C4-2B (cell line): ENCODE measurements at regions not wholly inside any gene's neighbourhood (a gene's known extent, or its start where the extent isn't known, plus 50 kb on each side); places are given as distances from the start of the nearest gene placed in this dataset.

Experiments used
- ZFX ChIP-seq: fragments of 450-650 bp; IDR thresholded peaks from 2 replicates; pipeline ENCODE4 v1.6.1; 2017
- TF ChIP-seq, protein P1 (sequence below): fragments of 450-650 bp; conservative IDR thresholded peaks from 2 replicates; pipeline ENCODE4 v1.5.1; 2017; ENCODE audit warnings: mild to moderate bottlenecking

DNA sequence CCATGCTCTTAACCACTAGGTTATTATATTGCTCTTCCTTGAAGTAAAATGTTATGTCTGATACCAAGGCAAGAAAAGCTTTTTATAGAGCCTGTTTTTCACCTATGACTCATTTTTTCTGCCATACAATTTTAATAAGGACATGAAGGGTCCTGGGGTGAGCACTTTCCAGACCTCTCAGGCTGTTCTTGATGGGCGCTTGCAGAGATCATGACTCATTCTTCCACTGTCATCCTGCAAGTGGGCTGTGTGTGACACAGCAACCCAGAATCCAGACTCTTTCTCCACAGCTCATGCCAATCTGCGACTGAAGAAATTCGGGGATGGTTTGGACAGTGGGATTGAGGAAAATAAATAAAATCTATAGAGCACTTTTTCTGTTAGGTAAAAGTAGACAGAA lies 506.7 kb upstream of the NBEA start:
- TF ChIP-seq, protein P1, sequence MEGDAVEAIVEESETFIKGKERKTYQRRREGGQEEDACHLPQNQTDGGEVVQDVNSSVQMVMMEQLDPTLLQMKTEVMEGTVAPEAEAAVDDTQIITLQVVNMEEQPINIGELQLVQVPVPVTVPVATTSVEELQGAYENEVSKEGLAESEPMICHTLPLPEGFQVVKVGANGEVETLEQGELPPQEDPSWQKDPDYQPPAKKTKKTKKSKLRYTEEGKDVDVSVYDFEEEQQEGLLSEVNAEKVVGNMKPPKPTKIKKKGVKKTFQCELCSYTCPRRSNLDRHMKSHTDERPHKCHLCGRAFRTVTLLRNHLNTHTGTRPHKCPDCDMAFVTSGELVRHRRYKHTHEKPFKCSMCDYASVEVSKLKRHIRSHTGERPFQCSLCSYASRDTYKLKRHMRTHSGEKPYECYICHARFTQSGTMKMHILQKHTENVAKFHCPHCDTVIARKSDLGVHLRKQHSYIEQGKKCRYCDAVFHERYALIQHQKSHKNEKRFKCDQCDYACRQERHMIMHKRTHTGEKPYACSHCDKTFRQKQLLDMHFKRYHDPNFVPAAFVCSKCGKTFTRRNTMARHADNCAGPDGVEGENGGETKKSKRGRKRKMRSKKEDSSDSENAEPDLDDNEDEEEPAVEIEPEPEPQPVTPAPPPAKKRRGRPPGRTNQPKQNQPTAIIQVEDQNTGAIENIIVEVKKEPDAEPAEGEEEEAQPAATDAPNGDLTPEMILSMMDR, result no peak
- no peak for TF ChIP-seq ZFX
